ENCODE measurements at regions not wholly inside any gene's neighbourhood (a gene's known extent, or its start where the extent isn't known, plus 50 kb on each side); places are given as distances from the start of the nearest gene placed in this dataset.
"Not testable (repeated sequence)": the region's sequence is repeated elsewhere in the genome, so short reads cannot be mapped to it uniquely, and the experiment has no call there.

DNA sequence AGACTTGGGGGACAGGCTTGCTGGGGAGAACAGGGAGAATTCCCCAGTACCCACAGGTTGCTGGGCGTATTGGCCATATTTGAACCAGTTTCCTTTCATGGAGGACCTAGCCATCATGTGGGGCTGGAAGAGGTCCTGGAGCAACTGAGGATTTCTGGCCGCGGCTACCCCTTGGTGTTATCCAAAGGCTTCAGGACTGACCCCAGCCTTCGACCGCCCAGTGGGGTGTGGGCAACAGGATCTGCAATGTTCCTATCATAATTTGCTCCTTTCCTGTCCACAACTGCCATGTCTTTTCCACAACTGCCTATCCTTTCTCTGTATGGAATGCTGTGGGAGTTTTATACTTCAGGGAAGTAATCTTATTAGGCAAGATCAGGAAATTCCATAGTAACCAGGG, 1053.6 kb upstream of the SLC39A10 start:
- DNase-seq = no peak

DNA sequence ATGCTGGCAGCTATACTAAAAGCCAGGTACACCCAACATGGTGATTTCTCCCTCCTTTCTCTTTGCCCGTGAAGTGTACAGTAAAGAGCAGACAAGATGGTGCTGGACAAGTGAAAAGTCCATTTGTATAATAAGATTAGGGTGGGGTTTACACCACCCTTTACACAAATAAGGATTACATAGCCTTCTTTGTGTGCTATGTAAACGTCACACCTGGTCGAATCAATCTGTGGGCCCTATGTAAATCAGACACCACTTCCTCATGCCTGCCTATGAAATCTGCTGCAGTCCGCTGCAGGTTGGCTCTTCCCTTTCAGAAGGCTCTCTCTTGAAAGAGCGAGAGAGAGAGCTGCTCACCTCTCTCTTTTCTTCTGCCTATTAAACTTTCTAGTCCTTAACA, 1054.3 kb upstream of the SLC39A10 start:
- DNase-seq = no peak

DNA sequence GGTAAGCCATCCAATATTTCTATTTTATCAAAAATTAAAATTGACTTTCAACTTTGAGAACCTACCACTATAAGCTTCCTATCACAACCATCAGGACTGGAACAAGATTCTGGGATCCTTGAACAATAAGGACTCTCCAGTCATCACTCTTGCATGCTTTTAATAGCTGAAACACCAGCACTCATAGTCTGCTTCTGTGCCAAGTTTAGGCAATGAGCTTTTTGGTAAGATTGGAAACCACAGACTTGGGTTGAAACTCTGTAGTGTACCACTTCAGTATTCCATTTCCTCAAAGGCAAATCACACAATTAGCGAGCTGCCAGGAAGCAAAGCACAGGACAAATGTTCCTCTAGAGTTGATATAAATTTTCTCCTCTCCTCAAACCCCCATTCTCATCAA, 1065.8 kb upstream of the SLC39A10 start:
- no peak for DNase-seq

DNA sequence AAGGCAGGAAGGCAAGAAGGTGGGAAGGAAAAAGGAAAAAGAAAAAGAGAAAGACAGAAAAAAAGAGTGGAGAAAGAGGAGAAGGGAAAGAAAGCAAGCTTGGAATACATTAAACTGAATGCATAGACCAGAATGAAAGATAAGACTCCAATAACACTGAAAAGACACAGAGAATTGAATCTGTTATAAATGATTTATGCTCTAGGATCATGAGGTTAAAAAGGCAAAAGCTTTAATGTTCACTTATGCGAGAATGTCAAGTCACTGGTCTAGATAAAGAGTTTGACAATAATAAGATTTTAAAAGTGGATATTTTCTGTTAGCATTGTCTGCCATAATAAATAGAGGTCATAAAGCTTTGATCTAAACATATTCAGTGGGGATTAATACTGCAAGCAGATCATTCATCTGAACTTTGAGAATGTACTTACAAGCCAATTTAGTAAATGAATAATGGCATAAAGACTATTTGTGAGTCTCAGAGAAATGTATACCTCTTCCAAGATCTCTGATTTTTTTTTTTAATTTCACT, 1069.2 kb upstream of the SLC39A10 start:
- no peak for DNase-seq

DNA sequence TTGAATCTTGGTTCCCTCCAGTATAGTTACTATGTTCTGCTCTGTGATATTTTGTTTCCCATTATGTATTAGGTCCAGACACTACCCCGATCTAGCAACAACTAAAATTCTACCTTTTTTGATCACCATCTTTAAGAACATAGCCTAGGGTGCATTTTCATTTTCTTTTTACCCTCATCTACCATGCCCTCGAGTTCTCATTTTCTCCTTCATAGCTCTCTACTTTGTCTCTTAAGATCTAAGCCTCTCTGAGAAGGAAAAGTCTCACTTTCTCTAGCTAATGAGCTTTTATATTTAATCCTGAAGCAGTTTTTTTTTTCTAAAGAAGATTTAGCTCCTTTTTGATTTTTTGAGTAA, 1089.4 kb upstream of the SLC39A10 start:
- no peak for DNase-seq

DNA sequence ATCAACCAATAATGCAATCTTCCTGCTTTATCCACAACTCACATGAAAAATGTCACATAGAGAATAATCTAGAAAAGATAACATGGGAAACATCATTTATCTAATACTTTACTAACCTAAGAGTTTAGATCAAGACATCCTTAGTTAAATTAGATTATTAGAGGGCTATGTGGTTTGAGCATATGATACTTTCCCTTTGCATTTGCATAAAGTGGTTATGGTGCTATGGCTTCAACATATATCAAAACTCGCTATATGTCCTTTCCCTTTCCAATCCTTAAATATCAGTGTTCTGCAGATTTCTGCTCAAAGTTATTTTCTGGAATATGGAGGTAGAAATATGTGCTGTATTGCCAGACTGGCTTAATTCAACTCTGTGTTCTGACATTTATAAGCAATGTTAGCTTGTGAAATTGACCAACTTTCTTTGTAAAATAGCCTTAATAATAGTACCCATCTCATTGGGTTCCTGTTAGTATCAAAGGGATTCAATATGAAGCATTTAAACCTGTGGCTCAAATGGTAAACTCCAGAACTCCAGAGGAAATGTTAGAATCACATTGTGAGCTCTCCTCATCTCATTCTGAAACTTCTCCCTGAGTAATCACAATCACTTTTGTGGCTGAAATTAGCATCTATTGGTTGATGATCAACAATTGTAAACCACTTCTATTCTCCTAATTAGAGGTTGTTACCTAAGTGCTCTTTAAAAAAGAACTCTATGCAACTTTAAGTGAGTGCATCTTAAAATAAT, 1089.9 kb upstream of the SLC39A10 start:
- DNase-seq = no peak

DNA sequence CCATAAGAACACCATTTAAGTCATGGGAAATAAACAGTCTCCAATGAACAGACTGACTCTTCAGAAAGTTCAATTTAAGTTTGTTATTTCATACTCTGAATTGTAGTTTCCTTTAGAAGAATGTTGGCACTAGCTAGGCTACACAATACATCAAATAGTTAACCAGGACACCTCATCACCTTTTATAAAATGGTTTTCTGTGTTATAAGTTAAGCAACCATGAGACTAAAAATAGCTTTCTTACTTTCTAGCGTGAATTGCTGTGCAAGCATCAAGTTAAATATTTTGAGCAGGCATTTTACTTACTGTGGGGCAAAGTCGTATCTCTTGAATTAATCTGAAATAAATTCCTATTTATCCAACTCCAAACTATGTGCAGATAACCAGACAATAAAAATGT, 1092.6 kb upstream of the SLC39A10 start:
- DNase-seq = no peak

DNA sequence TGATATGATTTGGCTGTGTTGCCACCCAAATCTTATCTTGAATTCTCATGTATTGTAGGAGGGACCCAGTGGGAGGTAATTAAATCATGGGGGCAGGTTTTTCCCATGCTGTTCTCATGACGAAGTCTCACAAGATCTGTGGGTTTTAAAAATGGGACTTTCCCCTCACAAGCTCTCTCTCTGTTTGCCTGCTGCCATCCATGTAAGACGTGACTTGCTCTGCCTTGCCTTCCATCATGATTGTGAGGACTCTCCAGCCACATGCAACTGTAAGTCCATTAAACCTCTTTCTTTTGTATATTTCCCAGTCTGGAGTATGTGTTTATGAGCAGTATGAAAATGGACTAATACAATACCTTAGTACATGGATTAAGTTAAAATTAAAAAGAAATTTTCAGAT, 1094.7 kb upstream of the SLC39A10 start:
- DNase-seq = no peak

DNA sequence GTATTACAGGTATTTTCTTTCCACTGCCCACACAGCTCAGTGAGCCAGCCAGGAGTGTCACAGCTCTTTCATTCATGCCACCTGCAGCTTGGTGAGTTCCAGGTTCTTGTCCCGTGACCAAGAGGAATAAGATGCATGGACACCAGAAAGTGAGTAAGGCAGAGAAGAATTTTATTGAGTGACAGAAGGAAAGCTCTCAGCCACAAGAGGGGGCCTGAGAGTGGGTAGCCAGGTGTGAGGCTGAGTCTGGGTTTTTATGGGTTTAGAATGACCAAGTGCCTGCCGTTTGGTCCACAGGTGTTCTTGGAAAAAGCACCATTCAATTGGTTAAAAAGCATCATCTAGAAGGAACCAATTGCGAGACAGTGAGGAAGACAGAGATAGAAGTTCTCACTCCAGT, 1097.1 kb upstream of the SLC39A10 start:
- DNase-seq = no peak

DNA sequence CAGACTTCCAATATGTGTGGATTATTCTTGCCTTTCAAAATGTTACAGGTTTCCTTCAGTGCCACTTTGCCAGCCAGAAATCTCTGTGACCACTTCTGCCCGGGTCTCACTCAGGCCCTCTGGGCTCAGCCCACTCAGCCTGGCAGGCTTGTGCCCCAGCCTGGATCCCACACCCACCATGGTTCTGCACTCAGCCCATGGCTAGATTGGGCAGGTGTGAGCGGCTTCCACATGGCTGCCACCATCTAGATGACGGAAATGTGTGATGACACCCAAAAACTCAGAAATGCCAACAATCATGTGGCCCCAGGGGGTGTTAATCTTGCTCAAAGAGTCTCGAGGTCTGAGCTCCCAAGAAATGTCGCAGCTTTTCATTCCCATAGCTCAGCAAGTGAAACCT, 1097.5 kb upstream of the SLC39A10 start:
- no peak for DNase-seq

DNA sequence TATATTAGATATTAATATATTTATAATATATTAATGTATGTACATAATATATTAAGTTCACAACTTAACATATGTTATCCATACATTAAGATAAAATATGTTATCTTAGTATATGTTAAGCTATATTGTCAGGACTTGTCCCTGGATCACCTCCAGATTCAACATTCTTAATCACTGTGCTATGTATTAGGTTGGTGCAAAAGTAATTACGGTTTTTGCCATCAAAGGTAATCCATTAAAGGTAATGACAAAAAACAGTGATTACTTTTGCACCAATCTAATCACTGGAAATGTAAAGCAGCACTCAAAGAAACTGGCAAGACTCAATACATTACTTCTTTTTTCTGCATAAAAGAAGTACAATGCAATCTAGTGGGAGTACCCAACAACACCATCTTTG, 1099.0 kb upstream of the SLC39A10 start:
- no peak for DNase-seq

DNA sequence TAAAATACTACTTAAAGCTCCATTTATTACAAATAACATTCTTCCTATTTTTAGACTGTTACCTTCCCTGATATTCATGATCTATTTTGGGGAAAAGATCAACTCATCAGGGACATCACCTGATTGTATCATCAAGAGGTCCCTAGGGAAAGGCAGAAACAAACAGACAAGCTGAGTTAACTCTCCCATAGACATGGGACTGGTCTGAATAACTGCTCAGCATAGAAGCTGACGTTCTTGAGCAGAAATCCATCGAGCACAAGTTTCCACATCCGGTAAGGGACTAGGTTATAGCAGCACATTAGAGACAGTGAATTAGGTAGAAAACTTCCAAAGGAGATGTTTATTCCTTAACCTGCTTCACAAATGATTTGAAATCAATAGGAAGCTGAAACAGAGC, 1100.4 kb upstream of the SLC39A10 start:
- DNase-seq = no peak

DNA sequence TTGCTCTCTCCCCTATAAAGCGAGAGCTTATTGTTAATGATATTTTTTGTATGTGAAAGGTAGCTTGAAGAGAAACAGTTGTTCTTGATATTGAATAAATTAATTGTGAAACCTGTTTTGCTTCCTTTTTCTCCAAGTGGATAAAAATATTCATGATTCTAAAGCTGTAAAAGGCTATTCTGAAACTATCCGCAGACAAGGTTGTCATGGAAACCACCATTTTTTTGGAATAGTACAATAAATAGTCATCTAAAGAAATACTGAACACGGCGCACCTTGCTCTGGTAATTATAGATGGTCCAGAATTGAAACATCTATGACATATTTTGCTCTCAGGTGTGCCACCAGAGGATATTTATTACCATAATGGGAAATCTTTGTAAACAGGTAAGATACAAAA, 1103.0 kb upstream of the SLC39A10 start:
- no peak for DNase-seq

DNA sequence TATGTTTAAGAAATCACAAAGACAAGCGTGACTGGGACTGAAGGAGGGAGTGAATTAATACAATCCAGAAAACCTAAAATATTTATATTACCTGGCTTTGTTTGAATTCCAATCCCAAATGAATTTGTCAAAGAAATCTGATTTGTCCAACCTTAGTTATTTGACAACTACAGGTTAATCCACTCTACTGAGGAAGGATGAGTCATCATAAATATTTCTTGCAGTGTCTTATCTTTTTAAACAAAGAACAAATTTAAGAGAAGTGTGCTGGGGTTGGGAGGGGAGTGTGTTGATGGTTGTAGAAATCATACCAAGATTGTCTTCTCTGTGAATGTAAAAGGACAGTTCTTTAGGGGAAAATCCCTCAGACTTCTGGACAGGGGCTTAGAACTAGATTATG, 1106.3 kb upstream of the SLC39A10 start:
- DNase-seq = no peak

DNA sequence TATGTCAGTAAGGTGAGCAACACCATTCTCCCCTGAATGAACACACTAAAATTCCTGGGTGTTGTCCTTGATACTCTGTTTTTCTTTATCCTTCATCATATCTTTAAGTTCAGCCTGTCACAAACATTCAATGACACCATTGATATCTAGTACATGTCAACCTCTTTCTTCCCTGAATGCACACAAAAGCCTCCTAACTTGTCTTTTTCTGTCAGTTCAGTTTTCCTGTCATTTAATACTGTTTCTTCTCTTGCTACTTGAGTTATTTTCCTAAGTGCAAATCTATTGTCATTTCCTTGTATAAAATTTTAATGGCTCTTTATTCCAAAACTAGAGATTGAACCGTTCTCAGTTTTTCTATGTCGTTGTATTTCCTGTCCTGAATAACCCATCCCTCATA, 1107.6 kb upstream of the SLC39A10 start:
- no peak for DNase-seq

DNA sequence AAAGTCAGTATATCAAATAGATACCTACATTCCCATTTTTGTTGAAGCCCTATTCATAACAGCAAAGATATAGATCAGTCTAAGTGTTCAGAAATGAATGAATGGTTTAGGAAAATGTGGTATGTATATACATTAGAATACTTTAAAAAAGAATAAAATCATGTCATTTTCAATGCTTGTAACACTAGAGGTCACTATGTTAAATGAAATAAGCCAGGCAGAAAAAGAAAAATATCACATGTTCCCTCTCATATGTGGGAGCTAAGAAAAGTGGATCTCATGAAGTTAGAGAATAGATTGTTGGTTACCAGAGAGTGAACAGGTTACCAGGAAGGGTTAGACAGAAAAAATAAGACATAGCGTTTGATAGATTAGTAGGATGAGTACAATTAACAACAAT, 1111.0 kb upstream of the SLC39A10 start:
- no peak for DNase-seq

DNA sequence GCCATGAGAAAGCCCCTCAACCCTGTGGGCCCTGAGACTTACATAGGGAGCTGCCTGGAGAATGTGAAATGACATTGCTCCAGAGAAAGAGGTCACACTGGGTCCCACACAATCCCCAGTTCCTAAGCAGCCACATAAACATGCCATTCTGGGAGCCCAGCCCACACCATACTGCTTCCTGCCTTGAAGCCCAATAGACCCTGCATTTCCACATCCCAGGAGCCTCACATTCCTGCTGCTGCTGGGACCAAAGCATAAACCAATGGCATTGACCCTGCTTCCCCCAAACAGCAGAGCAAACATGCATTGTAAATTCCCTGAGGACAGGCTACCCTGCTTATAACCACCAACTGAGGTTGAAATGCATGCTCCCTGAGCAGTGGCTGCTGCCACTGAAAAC, 1117.6 kb upstream of the SLC39A10 start:
- no peak for DNase-seq

DNA sequence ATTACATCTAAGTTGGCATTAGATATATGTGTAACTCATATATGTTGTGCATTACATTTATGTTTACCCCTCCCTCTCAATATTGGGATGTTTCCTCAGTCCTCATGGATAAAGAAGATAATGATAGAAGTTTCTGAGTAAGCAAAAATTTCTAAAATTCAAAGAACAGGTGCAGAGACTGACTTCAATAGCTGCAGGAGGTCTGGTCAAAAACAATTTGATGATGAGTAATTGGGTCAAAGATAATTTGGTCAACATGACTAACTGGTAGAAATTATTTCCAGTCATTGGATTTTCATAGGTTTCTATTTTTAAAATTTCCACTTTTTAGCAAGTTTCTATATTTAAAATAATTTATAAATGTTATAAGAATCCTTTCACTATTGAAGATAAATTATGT, 1130.9 kb upstream of the SLC39A10 start:
- no peak for DNase-seq

DNA sequence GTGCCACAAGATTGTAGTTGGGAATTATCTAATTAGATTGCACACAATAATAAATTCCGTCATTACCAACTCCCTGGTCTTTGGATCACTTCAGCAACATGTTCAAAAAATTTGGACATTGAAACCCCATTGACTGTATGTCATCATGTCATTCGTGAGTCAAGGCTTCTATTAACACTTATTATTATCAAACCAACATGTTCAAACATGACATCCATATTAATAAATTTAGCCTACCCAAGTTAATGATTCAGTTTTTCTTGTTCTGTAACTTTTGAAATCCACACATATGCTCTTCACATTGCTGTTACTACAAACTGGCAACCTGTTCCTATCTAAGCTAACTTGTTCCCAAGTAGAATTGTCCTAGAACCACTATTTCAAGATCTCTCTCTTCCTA, 1142.7 kb upstream of the SLC39A10 start:
- DNase-seq = no peak

DNA sequence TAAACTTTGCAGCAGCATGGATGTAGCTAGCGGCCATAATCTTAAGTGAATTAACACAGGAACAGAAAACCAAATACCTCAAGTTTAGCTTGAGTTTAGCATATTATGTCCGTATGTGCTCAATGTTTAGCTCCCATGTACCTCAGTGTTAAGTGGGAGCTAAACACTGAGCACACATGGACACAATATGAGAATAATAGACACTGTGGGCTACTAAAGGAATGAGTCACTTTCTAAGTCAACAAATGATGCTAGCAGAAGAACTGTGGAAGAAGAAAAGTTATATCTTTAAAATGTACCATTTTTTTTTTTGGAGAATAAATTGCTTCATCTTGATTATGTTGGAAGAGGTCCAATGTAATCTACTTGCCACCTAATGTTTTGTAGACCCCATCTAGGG, 1146.0 kb upstream of the SLC39A10 start:
- DNase-seq = not testable (repeated sequence)

DNA sequence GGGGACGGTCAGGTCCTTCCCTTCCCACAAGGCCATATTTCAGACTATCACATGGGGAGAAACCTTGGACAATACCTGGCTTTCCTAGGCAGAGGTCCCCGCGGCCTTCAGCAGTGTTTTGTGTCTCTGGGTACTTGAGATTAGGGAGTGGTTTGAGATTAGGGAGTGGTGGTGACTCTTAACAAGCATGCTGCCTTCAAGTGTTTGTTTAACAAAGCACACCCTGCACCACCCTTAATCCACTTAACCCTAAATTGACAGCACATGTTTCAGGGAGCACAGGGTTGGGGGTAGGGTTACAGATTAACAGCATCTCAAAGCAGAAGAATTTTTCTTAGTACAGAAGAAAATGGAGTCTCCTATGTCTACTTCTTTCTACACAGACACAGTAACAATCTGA, 1152.2 kb upstream of the SLC39A10 start:
- DNase-seq = not testable (repeated sequence)

DNA sequence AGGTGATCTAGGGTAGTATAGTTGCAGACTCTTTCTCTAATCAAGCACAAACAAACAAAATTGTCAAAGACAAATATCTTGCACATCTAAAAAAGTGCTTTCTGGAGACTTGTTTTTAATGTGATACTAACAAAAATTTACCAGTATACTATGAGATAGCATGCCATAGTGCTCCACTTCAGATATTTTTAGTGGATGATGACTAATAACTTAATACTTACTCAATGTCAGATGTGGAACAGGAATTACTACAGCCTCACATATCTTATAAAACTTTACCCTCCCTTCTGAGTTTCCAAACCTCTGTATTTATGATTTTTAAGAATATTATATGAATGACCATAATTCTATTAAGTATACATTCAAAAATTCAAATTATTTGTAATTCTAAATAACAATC, 1162.0 kb upstream of the SLC39A10 start:
- no peak for DNase-seq

DNA sequence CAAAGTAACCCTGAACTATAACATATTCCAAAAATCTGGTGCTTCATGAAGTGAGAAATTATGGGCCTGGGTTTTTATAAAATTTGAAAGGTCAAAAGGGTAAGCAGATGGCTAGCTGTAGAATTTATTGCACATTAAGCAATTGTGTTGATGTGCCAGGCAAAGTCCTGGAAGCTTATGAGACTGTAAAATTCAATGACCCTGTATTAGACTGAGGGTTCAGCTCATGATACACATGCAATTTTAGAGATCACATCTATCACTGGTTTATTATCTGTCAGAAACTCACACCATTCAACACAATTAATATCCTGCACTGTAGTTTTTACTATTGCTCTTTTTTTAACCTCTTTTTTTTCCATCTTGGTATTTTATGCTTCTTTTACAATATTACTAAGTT, 1162.6 kb upstream of the SLC39A10 start:
- DNase-seq = peak; percentile 20

DNA sequence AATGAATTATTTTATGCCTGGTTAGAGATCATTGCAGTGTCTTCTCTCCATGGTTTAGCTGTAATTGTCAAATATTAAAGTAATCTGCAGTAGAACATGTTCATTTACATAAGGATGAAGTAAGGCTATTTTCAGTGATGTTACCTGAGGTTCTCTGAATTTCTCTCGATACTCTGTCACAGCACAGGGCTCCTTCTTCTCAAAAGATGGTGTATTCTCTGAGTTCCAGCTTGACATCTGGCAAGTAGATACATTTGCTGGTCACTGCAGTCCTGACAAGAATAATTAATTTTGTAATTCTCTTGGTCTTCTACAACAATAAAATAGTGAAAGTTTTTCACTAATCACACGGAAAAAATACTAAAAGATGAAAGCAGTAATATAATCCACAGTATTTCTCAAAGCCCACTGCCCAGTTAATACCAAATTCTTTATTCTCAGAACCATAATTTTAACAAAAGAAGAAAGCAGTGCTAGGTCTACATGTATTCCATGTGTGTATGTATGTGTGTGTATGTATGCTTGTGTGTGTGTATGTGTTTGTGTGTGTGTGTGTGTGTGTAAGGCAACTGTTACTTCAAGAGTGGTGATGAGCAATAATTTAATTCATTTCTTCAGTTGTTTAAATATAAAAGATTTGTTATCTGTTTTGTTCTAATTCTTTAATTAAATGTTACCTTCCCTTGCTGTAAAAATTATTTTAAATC, 1165.5 kb upstream of the SLC39A10 start:
- no peak for DNase-seq

DNA sequence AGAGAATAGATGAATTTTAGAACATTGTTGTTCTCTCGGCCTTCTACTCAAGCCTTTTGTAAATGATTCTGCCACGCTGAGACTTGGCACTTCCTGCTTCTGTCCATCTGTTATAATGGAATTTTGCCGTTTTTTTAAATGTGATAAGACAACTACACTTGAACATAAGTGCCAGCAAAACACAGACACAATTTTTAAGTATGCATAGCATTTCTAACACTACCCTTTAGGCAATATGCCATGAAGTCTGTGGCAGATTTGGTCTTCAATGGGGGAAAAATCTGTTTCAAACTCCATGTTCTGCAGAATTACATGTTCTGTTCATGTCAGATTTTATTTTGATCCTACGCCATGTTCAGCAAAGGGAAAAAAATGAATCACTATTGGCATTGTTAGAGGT, 1170.7 kb upstream of the SLC39A10 start:
- no peak for DNase-seq
